WERI-Rb-1 (cell line): ENCODE measurements at regions not wholly inside any gene's neighbourhood (a gene's known extent, or its start where the extent isn't known, plus 50 kb on each side); places are given as distances from the start of the nearest gene placed in this dataset.

ENCODE experiments used
- DNase-seq: peaks from one replicate; pipeline ENCODE4 v3.0.0-alpha.2; 2020
- H3K27ac ChIP-seq: fragments of 250-450 bp; sonication (Bioruptor Pico); 2 replicates; pipeline ENCODE4 v1.5.1; 2020; ENCODE audit warnings: mild to moderate bottlenecking, moderate library complexity
- H3K27me3 ChIP-seq: fragments of 250-450 bp; sonication (Bioruptor Pico); 2 replicates; pipeline ENCODE4 v1.5.1; 2021; ENCODE audit warnings: mild to moderate bottlenecking, low read depth, moderate library complexity; ENCODE audit not compliant: insufficient read depth, severe bottlenecking
- H3K36me3 ChIP-seq: fragments of 250-450 bp; sonication (Bioruptor Pico); 2 replicates; pipeline ENCODE4 v1.5.1; 2020; ENCODE audit warnings: mild to moderate bottlenecking, moderate library complexity
- H3K4me3 ChIP-seq: 2 replicates; pipeline ENCODE4 v1.5.1; 2011; ENCODE audit warnings: low read depth, mild to moderate bottlenecking, control low read depth, low read length
- H3K9me3 ChIP-seq: fragments of 250-450 bp; sonication (Bioruptor Pico); 2 replicates; pipeline ENCODE4 v1.5.1; 2021; ENCODE audit warnings: mild to moderate bottlenecking, moderate library complexity; ENCODE audit not compliant: severe bottlenecking
- CTCF ChIP-seq: IDR thresholded peaks from 2 replicates; pipeline ENCODE4 v1.5.1; 2011; ENCODE audit warnings: low read depth, mild to moderate bottlenecking, control low read depth, inconsistent platforms, low read length

GRCh38 chr13:72174549-72174948, 307.5 kb upstream of the DACH1 start:
- Histone ChIP-seq H3K9me3 (no peaks in the 10 kb centered on the region), H3K27ac (no peak overlapping the region), H3K4me3 (no peak overlapping the region), H3K27me3 (no peaks in the 10 kb centered on the region), H3K36me3 (no peaks in the 10 kb centered on the region)
- TF ChIP-seq CTCF = no peak
- DNase-seq = no peak

- no peak overlapping the region for H3K27ac ChIP-seq
- no peaks in the 10 kb centered on the region for H3K9me3 ChIP-seq
- TF ChIP-seq CTCF = no peak
- H3K4me3 ChIP-seq = no peak overlapping the region
- no peak for DNase-seq
- H3K36me3 ChIP-seq = no peaks in the 10 kb centered on the region
- no peaks in the 10 kb centered on the region for H3K27me3 ChIP-seq
These were observed 303.6 kb upstream of the DACH1 start for GRCh38 chr13:72170571-72170970.

GRCh38 chr13:72168126-72168855, 301.3 kb upstream of the DACH1 start:
- TF ChIP-seq CTCF = no peak
- no peaks in the 10 kb centered on the region for H3K36me3 ChIP-seq
- no peak for DNase-seq
- no peak overlapping the region for H3K27ac ChIP-seq
- no peaks in the 10 kb centered on the region for H3K27me3 ChIP-seq
- no peaks in the 10 kb centered on the region for H3K9me3 ChIP-seq
- H3K4me3 ChIP-seq = no peak overlapping the region

GRCh38 chr13:72166102-72166650, 299.2 kb upstream of the DACH1 start:
- Histone ChIP-seq H3K9me3 (no peaks in the 10 kb centered on the region), H3K27me3 (no peaks in the 10 kb centered on the region), H3K4me3 (no peak overlapping the region), H3K36me3 (no peaks in the 10 kb centered on the region), H3K27ac (no peak overlapping the region)
- no peak for TF ChIP-seq CTCF
- DNase-seq = no peak

- H3K36me3 ChIP-seq = no peaks in the 10 kb centered on the region
- TF ChIP-seq CTCF = no peak
- H3K27me3 ChIP-seq = no peaks in the 10 kb centered on the region
- H3K4me3 ChIP-seq = no peak overlapping the region
- no peak overlapping the region for H3K27ac ChIP-seq
- H3K9me3 ChIP-seq = no peaks in the 10 kb centered on the region
- no peak for DNase-seq
These were observed 298.3 kb upstream of the DACH1 start for GRCh38 chr13:72165276-72165675.

- Histone ChIP-seq H3K36me3 (no peaks in the 10 kb centered on the region), H3K27ac (no peak overlapping the region), H3K9me3 (no peaks in the 10 kb centered on the region), H3K4me3 (no peak overlapping the region), H3K27me3 (no peaks in the 10 kb centered on the region)
- DNase-seq = no peak
- TF ChIP-seq CTCF = no peak
These were observed 297.8 kb upstream of the DACH1 start for GRCh38 chr13:72164811-72165210.
